ENCODE measurements at regions not wholly inside any gene's neighbourhood (a gene's known extent, or its start where the extent isn't known, plus 50 kb on each side); places are given as distances from the start of the nearest gene placed in this dataset.

GRCh38 chr20:50304501-50304856, 113.8 kb downstream of the CEBPB start:
- TF ChIP-seq CTCF (IDR thresholded peaks at IDR 0.05; ENCODE audit: insufficient read depth, low read length, poor library complexity, severe bottlenecking) = no peak
- no peak for TF ChIP-seq EZH2phosphoT487 (conservative IDR thresholded peaks at IDR 0.05; ENCODE audit: low read length)

Measured in SU-DHL-6 (cell line).